SK-N-SH treated with all-trans-retinoic acid at 6 μM for 48 hours (cell line): ENCODE measurements at regions not wholly inside any gene's neighbourhood (a gene's known extent, or its start where the extent isn't known, plus 50 kb on each side); places are given as distances from the start of the nearest gene placed in this dataset.

Experiments
- CREB5 ChIP-seq: fragments of 250-450 bp; sonication (Bioruptor Pico); IDR thresholded peaks from 2 replicates; pipeline ENCODE4 v1.5.1; 2020; ENCODE audit warnings: low read depth, mild to moderate bottlenecking, moderate library complexity
- ISL1 ChIP-seq: fragments of 250-450 bp; sonication (Bioruptor Pico); IDR thresholded peaks from 2 replicates; pipeline ENCODE4 v2.1.2; 2022; ENCODE audit warnings: mild to moderate bottlenecking, moderate library complexity
- OSR1 ChIP-seq: fragments of 250-450 bp; sonication (Bioruptor Pico); IDR thresholded peaks from 2 replicates; pipeline ENCODE4 v1.8.0; 2022; ENCODE audit warnings: moderate library complexity, mild to moderate bottlenecking, inconsistent platforms
- PATZ1 ChIP-seq: fragments of 250-450 bp; sonication (Bioruptor Pico); IDR thresholded peaks from 2 replicates; pipeline ENCODE4 v1.8.0; 2020; ENCODE audit warnings: mild to moderate bottlenecking, moderate library complexity, borderline replicate concordance
- SNAI2 ChIP-seq: fragments of 250-450 bp; sonication (Bioruptor Pico); IDR thresholded peaks from 2 replicates; pipeline ENCODE4 v1.5.0; 2020; ENCODE audit warnings: mild to moderate bottlenecking, moderate library complexity
- ZFP3 ChIP-seq: fragments of 250-450 bp; sonication (Bioruptor Pico); IDR thresholded peaks from 2 replicates; pipeline ENCODE4 v1.5.0; 2020; ENCODE audit warnings: mild to moderate bottlenecking, moderate library complexity
- ZFP30 ChIP-seq: fragments of 450-650 bp; formaldehyde crosslinking; IDR thresholded peaks from 2 replicates; pipeline ENCODE4 v1.5.0; 2022; ENCODE audit warnings: mild to moderate bottlenecking, moderate library complexity
- ZNF565 ChIP-seq: fragments of 450-650 bp; formaldehyde crosslinking; conservative IDR thresholded peaks from 2 replicates; pipeline ENCODE4 v1.5.0; 2020; ENCODE audit warnings: low read depth, mild to moderate bottlenecking, moderate library complexity
- ZNF70 ChIP-seq: fragments of 450-650 bp; formaldehyde crosslinking; IDR thresholded peaks from 2 replicates; pipeline ENCODE4 v1.5.0; 2020; ENCODE audit warnings: mild to moderate bottlenecking, moderate library complexity

GRCh38 chr5:63655043-63655442 lies 307.2 kb downstream of the HTR1A start:
- TF ChIP-seq OSR1: no peak
- TF ChIP-seq ZFP30 (CRISPR knock-in tag): no peak
- TF ChIP-seq ZNF70 (CRISPR knock-in tag): no peak
- TF ChIP-seq CREB5 (CRISPR knock-in tag): no peak
- TF ChIP-seq SNAI2 (CRISPR knock-in tag): no peak
- no peak for TF ChIP-seq PATZ1 (CRISPR knock-in tag)
- TF ChIP-seq ISL1 (CRISPR knock-in tag): no peak
- no peak for TF ChIP-seq ZFP3 (CRISPR knock-in tag)
- TF ChIP-seq ZNF565: no peak
